GM12878 (cell line): ENCODE measurements at regions not wholly inside any gene's neighbourhood (a gene's known extent, or its start where the extent isn't known, plus 50 kb on each side); places are given as distances from the start of the nearest gene placed in this dataset.

Source experiments
- ATAC-seq: fragments of 200-7000 bp; cut with Tn5 transposase; 3 replicates; pipeline ENCODE4 v1.9.1; 2020; ENCODE audit warnings: mild to moderate bottlenecking, moderate library complexity
- BruUV-seq: library from RNA; stranded (reverse); fragments of 400-500 nt; replicated peaks from 2 replicates; lab custom pipeline; 2021; lab: Mats Ljungman, UMichigan
- CTCF ChIA-PET: fragments of 300-600 bp; sonication (Branson Sonifier 250); formaldehyde crosslinking; extraction: SDS; loops from one replicate; lab custom pipeline; 2021; ENCODE audit warnings: inconsistent platforms; lab: Yijun Ruan, JAX
- POLR2A ChIA-PET: fragments of 350-600 bp; formaldehyde crosslinking; extraction: SDS; loops from one replicate; lab custom pipeline; 2021; ENCODE audit warnings: inconsistent platforms; lab: Charles Lee
- RAD21 ChIA-PET: fragments of 300-600 bp; sonication (Branson Sonifier 250); formaldehyde crosslinking; loops from one replicate; lab custom pipeline; 2023; ENCODE audit warnings: antibody characterized with exemption; ENCODE audit not compliant: unreplicated experiment; lab: Charles Lee
- SMC1A ChIA-PET: fragments of 300-600 bp; sonication (Branson Sonifier 250); formaldehyde crosslinking; loops from one replicate; lab custom pipeline; 2023; ENCODE audit not compliant: unreplicated experiment, uncharacterized antibody; lab: Charles Lee
- DNase-seq: peaks from one replicate; pipeline ENCODE4 v3.0.0-alpha.2; 2011; ENCODE audit warnings: low read depth, low spot score
- FAIRE-seq: peaks from 3 replicates; lab custom pipeline; 2011; peaks lifted over from hg19 to GRCh38; lab: Jason Lieb, UNC
- H2AFZ ChIP-seq: 2 replicates; pipeline ENCODE4 v1.6.0; 2011; ENCODE audit warnings: low read depth, low read length, control low read depth; ENCODE audit not compliant: control insufficient read depth
- H3K27ac ChIP-seq: 2 replicates; pipeline ENCODE4 v1.5.1; 2011; ENCODE audit warnings: control low read depth; ENCODE audit not compliant: control insufficient read depth, insufficient read depth
- H3K27me3 ChIP-seq, 2 experiments: replicated peaks in 1 of 2; 2 replicates each; pipeline versions ENCODE4 v1.6.0 to v1.6.1; 2011; ENCODE audit warnings: low read length in 1 of 2; ENCODE audit not compliant: control insufficient read depth in 2 of 2, insufficient read depth in 2 of 2
- H3K36me3 ChIP-seq, 2 experiments: 2 replicates each; pipeline ENCODE4 v1.5.1; 2011; ENCODE audit warnings: low read length in 1 of 2; ENCODE audit not compliant: control insufficient read depth in 2 of 2, insufficient read depth in 2 of 2
- H3K4me1 ChIP-seq: 2 replicates; pipeline ENCODE4 v1.6.1; 2011; ENCODE audit warnings: mild to moderate bottlenecking, low read length, moderate library complexity, mixed read lengths; ENCODE audit not compliant: control insufficient read depth, insufficient read depth
- H3K4me2 ChIP-seq: 2 replicates; pipeline ENCODE4 v1.6.0; 2011; ENCODE audit warnings: control low read depth; ENCODE audit not compliant: control insufficient read depth, insufficient read depth
- H3K4me3 ChIP-seq: fragments of 200-600 bp; sonication (generic); 2 replicates; pipeline ENCODE4 v1.5.1; 2016
- H3K79me2 ChIP-seq: 2 replicates; pipeline ENCODE4 v1.6.0; 2011; ENCODE audit warnings: low read length; ENCODE audit not compliant: control insufficient read depth, insufficient read depth
- H3K9ac ChIP-seq: 2 replicates; pipeline ENCODE4 v1.8.0; 2011; ENCODE audit warnings: low read length, control low read depth, mixed read lengths; ENCODE audit not compliant: control insufficient read depth, insufficient read depth
- H3K9me3 ChIP-seq: replicated peaks from 3 replicates; pipeline ENCODE4 v1.5.1; 2011; ENCODE audit warnings: mild to moderate bottlenecking, low read length; ENCODE audit not compliant: control insufficient read depth, insufficient read depth
- H4K20me1 ChIP-seq: 2 replicates; pipeline ENCODE4 v1.6.0; 2011; ENCODE audit not compliant: control insufficient read depth, insufficient read depth
- CTCF ChIP-seq, 3 experiments: IDR thresholded peaks in 2 of 3; conservative IDR thresholded peaks in 1 of 3; 2 replicates each; pipeline ENCODE4 v1.5.1; 2011; ENCODE audit warnings: low read depth in 3 of 3, low read length in 3 of 3, mild to moderate bottlenecking in 3 of 3, control low read depth in 2 of 3, moderate library complexity in 2 of 3, inconsistent platforms in 1 of 3, mixed read lengths in 1 of 3; ENCODE audit not compliant: control insufficient read depth in 2 of 3, insufficient read depth in 1 of 3; ENCODE audit errors: extremely low read depth in 1 of 3
- ELK1 ChIP-seq: IDR thresholded peaks from 2 replicates; pipeline ENCODE4 v1.6.1; 2012; ENCODE audit warnings: low read depth, low read length, improper control_type of control experiment
- JUND ChIP-seq: IDR thresholded peaks from 2 replicates; pipeline ENCODE4 v1.6.1; 2012; ENCODE audit warnings: low read depth, mild to moderate bottlenecking, low read length, improper control_type of control experiment, moderate library complexity
- NFXL1 ChIP-seq: fragments of 450-650 bp; IDR thresholded peaks from 2 replicates; pipeline ENCODE4 v1.6.1; 2017; ENCODE audit warnings: antibody characterized with exemption, mild to moderate bottlenecking, borderline replicate concordance
- NRF1 ChIP-seq: conservative IDR thresholded peaks from 2 replicates; pipeline ENCODE4 v1.6.1; 2011; ENCODE audit warnings: mild to moderate bottlenecking, low read depth, low read length, improper control_type of control experiment
- RELB ChIP-seq: fragments of 450-650 bp; IDR thresholded peaks from 2 replicates; pipeline ENCODE4 v1.6.1; 2017; ENCODE audit warnings: low read depth, mild to moderate bottlenecking, moderate library complexity
- YY1 ChIP-seq: IDR thresholded peaks from 2 replicates; pipeline ENCODE4 v1.6.1; 2011; ENCODE audit warnings: low read depth, mild to moderate bottlenecking, low read length
- WGBS: methylation state at CpG from one replicate; pipeline ENCODE4 v1.1.6; 2016; ENCODE audit warnings: low lambda C conversion rate; ENCODE audit not compliant: insufficient replicate concordance, insufficient coverage; ENCODE audit errors: missing lambda C conversion rate; 5-methylcytosine and 5-hydroxymethylcytosine counted together
- in situ Hi-C: fragments of 300-500 bp; cut with MboI; formaldehyde crosslinking; loops from 9 replicates; pipeline ENCODE4 v1.14.3; 2018; ENCODE audit warnings: mixed read lengths
- intact Hi-C: fragments of 100-400 bp; cut with micrococcal nuclease; formaldehyde crosslinking; loops from one replicate; pipeline ENCODE4 v1.14.2; 2022; ENCODE audit not compliant: unreplicated experiment

- no peak overlapping the region for H3K4me3 ChIP-seq
- no peaks in the 10 kb centered on the region for H3K79me2 ChIP-seq
- no peaks in the 10 kb centered on the region for H3K36me3 ChIP-seq
- no peak overlapping the region for H3K9ac ChIP-seq
- WGBS: 35% methylated on average over 3 of the region's 3 CpGs
- intact Hi-C loops: no loop called here
- no peak overlapping the region for H3K27ac ChIP-seq
- BruUV-seq: no TSS peak
- no peak for FAIRE-seq
- no peaks in the 10 kb centered on the region for H4K20me1 ChIP-seq
- TF ChIP-seq YY1 (no peak), ELK1 (no peak), NRF1 (no peak), CTCF (IDR thresholded peaks at IDR 0.05 in 2 of 3, conservative IDR thresholded peaks at IDR 0.05 in 1 of 3; ENCODE audit: control insufficient read depth in 2 of 3, extremely low read depth in 1 of 3, insufficient read depth in 1 of 3, low read depth in 3 of 3, low read length in 3 of 3) (no peak), NFXL1 (no peak), RELB (no peak), JUND (no peak)
- no peak overlapping the region for H2AFZ ChIP-seq
- no peak for DNase-seq
- no peaks in the 10 kb centered on the region for H3K9me3 ChIP-seq
- SMC1A ChIA-PET: no interaction called here
- H3K4me1 ChIP-seq: no peaks in the 10 kb centered on the region
- POLR2A ChIA-PET: no interaction called here
- no peak for ATAC-seq
- no peaks in the 10 kb centered on the region for H3K27me3 ChIP-seq
- in situ Hi-C loops: no loop called here
- RAD21 ChIA-PET: no interaction called here
- no peak overlapping the region for H3K4me2 ChIP-seq
- CTCF ChIA-PET: interaction anchor here (1.0 kb wide), 1 partner anchor 16 kb away, joined by 3 read pairs; no protein-coding TSS in a partner anchor
Measured at GRCh38 chr14:37859177-37859576, 263.7 kb downstream of the TTC6 start.
